ENCODE measurements at regions not wholly inside any gene's neighbourhood (a gene's known extent, or its start where the extent isn't known, plus 50 kb on each side); places are given as distances from the start of the nearest gene placed in this dataset.

GRCh38 chr2:161030260-161031063, 129.8 kb upstream of the TANK start:
- TF ChIP-seq POLR2A (IDR thresholded peaks at IDR 0.05) (no peak), CTCF (IDR thresholded peaks at IDR 0.05) (no peak)

Measured in Peyer's patch (tissue), 4 donors.